Psoas muscle (tissue), 7 donors: ENCODE measurements at regions not wholly inside any gene's neighbourhood (a gene's known extent, or its start where the extent isn't known, plus 50 kb on each side); places are given as distances from the start of the nearest gene placed in this dataset.

Experiments
- ATAC-seq, 4 donors: fragments of 200-7000 bp; cut with Tn5 transposase; one replicate each; pipeline ENCODE4 v1.9.1; 2020; ENCODE audit warnings: moderate library complexity in 3 of 4, mild to moderate bottlenecking in 2 of 4
- DNase-seq, 2 donors: peaks; one replicate each; pipeline ENCODE4 v3.0.0-alpha.2; 2020
- H3K27ac ChIP-seq: fragments of 200-600 bp; one replicate; pipeline ENCODE4 v1.8.0; 2022
- H3K27me3 ChIP-seq, 3 donors: fragments of 200-600 bp in 1 of 3; one replicate each; pipeline versions ENCODE4 v1.6.1 to v1.8.0; 2013 to 2022; ENCODE audit warnings: low read length in 2 of 3, mild to moderate bottlenecking in 2 of 3, moderate library complexity in 1 of 3; ENCODE audit not compliant: insufficient read depth in 3 of 3
- H3K36me3 ChIP-seq, 2 donors: fragments of 200-600 bp in 1 of 2; one replicate each; pipeline versions ENCODE4 v1.6.1 to v1.8.0; 2013 to 2022; ENCODE audit warnings: low read depth in 1 of 2, mild to moderate bottlenecking in 1 of 2, moderate library complexity in 1 of 2; ENCODE audit not compliant: insufficient read depth in 1 of 2
- H3K4me1 ChIP-seq: fragments of 200-600 bp; one replicate; pipeline ENCODE4 v1.8.0; 2022
- H3K4me3 ChIP-seq: fragments of 200-600 bp; one replicate; pipeline ENCODE4 v1.8.0; 2022; ENCODE audit warnings: mild to moderate bottlenecking
- H3K9me3 ChIP-seq: fragments of 200-600 bp; one replicate; pipeline ENCODE4 v1.8.0; 2022
- WGBS, 3 donors: extraction: QIAGEN DNeasy Blood & Tissue Kit; methylation state at CpG; one replicate each; pipeline versions ENCODE4 v1.1.6 to v1.1.7; 2013; 5-methylcytosine and 5-hydroxymethylcytosine counted together
- intact Hi-C, 2 donors: fragments of 100-400 bp; cut with DNase I; formaldehyde crosslinking; loops; one replicate each; pipeline versions ENCODE4 v1.11.0 to v1.14.2; 2022
- TF ChIP-seq, protein P1 (sequence below): fragments of 200-600 bp; IDR thresholded peaks from one replicate; pipeline ENCODE4 v1.8.0; 2022; ENCODE audit warnings: antibody characterized with exemption
- donor health status: healthy with polysubstance abuse.
- donor health status: DM: no; HTN: no; CAD: no; lungs with moderate emphysema.
- donor health status: Bipolar disorder and iron deficiency.
- donor health status: healthy.
- donor health status: DM: yes; HTN: yes; CAD: no.
- donor health status: DM: no; HTN: no; CAD: no.
- donor health status: DM: yes; HTN: yes; CAD: no.

DNA sequence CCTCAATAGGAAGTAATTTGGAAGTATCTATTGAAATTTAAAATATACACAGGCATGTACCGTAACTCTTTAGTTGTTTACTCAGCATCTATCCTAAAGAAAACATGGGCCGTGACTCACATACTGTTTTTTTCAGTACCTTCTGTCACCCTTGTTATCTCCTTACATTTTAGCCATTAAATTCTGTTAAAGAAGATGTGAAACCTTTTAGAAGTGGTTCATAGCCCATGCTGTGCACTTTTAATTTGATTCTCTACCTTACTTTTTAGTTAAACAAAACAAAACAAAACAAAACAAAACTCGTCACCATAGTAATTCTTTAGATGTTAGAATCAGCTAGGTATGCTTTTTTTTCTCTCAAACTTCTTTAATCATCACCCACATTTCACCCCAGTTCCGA is 494.4 kb upstream of the RGS6 start:
- H3K27ac ChIP-seq, result no peak overlapping the region
- no peak for ATAC-seq
- intact Hi-C loops, result no loop called here
- no peaks in the 10 kb centered on the region for H3K9me3 ChIP-seq
- H3K36me3 ChIP-seq, result no peaks in the 10 kb centered on the region
- H3K27me3 ChIP-seq, result no peaks in the 10 kb centered on the region
- DNase-seq, result no peak
- 87 to 92% (median 90%) methylated on average over 4 of the region's 4 CpGs for WGBS, 3 donors
- H3K4me1 ChIP-seq, result no peaks in the 10 kb centered on the region
- H3K4me3 ChIP-seq, result no peak overlapping the region
- TF ChIP-seq, protein P1, sequence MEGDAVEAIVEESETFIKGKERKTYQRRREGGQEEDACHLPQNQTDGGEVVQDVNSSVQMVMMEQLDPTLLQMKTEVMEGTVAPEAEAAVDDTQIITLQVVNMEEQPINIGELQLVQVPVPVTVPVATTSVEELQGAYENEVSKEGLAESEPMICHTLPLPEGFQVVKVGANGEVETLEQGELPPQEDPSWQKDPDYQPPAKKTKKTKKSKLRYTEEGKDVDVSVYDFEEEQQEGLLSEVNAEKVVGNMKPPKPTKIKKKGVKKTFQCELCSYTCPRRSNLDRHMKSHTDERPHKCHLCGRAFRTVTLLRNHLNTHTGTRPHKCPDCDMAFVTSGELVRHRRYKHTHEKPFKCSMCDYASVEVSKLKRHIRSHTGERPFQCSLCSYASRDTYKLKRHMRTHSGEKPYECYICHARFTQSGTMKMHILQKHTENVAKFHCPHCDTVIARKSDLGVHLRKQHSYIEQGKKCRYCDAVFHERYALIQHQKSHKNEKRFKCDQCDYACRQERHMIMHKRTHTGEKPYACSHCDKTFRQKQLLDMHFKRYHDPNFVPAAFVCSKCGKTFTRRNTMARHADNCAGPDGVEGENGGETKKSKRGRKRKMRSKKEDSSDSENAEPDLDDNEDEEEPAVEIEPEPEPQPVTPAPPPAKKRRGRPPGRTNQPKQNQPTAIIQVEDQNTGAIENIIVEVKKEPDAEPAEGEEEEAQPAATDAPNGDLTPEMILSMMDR, result no peak

DNA sequence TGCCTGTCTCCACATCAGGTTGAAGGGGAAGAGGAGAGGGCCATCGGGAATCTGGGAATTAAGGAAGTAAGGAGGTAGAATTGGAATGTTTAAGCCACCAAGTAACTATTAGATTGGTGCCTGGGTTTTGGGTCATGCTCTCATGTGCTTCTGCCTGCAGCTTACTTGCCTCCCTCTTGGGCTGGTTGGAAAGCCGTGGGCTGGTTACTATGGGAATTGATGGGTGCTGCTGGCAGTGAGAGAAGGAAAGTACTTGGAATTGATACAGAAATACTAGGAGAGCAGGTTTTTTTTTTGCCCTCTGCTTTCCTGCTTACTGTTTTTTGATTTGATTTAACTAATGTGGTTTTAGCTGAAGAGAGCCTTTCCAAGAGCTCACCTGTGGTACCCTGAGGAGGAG is 493.5 kb upstream of the RGS6 start:
- no peak overlapping the region for H3K27ac ChIP-seq
- H3K4me3 ChIP-seq, result no peak overlapping the region
- no peaks in the 10 kb centered on the region for H3K4me1 ChIP-seq
- DNase-seq, result no peak
- intact Hi-C loops, result loop anchor here in 1 of 2 donors (1.0 kb wide), 1 partner anchor 12 kb away; no protein-coding TSS in a partner anchor
- WGBS, 3 donors, result 12 to 21% (median 17%) methylated on average over 2 of the region's 2 CpGs
- TF ChIP-seq, protein P1, result no peak
- no peaks in the 10 kb centered on the region for H3K36me3 ChIP-seq
- H3K27me3 ChIP-seq, result no peaks in the 10 kb centered on the region
- ATAC-seq, result no peak
- H3K9me3 ChIP-seq, result no peaks in the 10 kb centered on the region

DNA sequence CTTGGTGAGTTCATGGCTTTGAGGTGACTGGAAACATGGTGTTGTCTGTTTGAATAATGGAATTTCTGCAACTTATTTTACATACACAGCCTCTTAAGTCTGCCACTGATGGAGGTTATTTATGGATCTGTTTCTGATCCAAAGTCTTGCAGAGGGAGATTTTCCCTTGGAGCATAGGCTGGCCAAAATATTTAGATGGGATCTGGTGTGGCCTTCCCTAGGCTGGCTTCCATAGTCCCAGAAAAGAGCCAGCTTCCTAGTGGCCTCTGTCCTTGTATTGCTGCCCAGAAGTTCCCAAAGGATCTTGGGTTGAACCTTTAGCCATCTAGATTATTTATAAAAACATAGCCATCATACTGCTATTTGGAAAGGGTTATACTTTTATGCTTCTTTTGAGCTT is 491.1 kb upstream of the RGS6 start:
- H3K27ac ChIP-seq, result no peak overlapping the region
- no peaks in the 10 kb centered on the region for H3K4me1 ChIP-seq
- no peak for ATAC-seq
- no peaks in the 10 kb centered on the region for H3K36me3 ChIP-seq
- intact Hi-C loops, result no loop called here
- no peaks in the 10 kb centered on the region for H3K27me3 ChIP-seq
- no peaks in the 10 kb centered on the region for H3K9me3 ChIP-seq
- no peak for DNase-seq
- no peak overlapping the region for H3K4me3 ChIP-seq
- TF ChIP-seq, protein P1, result no peak

DNA sequence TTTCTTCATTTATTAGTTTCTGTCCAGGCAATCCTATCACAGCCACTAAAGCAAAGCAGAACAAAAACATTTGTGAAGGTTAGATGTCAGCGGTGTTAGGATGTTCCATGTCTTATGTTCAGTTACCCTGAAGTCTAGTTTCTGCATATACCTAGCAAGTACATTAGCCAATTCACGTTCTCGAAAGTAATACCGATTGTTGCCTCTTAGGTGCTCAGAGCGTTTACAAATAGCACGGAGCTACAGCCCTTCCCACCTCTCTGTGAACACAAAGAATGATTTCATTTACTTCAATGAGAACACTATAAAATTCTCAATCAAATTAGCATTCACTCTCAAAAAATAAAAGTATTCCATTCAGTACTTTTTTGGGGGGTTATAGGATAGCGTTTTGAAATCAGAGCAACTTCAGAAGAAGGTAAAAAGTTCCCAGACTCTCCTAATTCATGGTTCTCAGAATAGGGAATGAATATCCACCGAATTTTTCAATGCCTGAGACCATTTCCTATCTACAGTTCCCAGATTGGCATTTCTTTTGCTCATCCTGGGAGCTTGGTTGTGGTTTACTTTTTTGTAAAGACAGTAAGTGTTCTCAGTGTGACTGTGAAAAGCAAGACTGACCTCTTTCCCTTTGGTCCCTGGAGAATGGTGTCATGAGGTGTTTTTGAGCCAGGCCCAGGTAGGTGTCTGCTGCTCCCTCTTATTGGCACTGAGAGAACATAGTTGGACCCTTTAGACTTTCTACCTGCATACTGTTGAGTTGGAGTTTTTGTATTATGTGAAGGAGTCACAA is 488.0 kb upstream of the RGS6 start:
- H3K9me3 ChIP-seq, result no peaks in the 10 kb centered on the region
- no peaks in the 10 kb centered on the region for H3K36me3 ChIP-seq
- TF ChIP-seq, protein P1, result no peak
- no peak for DNase-seq
- H3K4me3 ChIP-seq, result no peak overlapping the region
- ATAC-seq, result no peak
- no peaks in the 10 kb centered on the region for H3K27me3 ChIP-seq
- 87 to 89% (median 88%) methylated on average over 8 of the region's 8 CpGs for WGBS, 3 donors
- H3K4me1 ChIP-seq, result no peaks in the 10 kb centered on the region
- intact Hi-C loops, result no loop called here
- no peak overlapping the region for H3K27ac ChIP-seq
